ENCODE measurements at regions not wholly inside any gene's neighbourhood (a gene's known extent, or its start where the extent isn't known, plus 50 kb on each side); places are given as distances from the start of the nearest gene placed in this dataset.
A peak's percentile ranks its signal among the peaks of the same experiment; 100 is the strongest.
"Not testable (repeated sequence)": the region's sequence is repeated elsewhere in the genome, so short reads cannot be mapped to it uniquely, and the experiment has no call there.

- peak; percentile 12 for DNase-seq
Observed at GRCh38 chr5:164998590-164998989, 1493.2 kb downstream of the MAT2B start.

GRCh38 chr5:165000479-165001190 is 1495.2 kb downstream of the MAT2B start:
- no peak for DNase-seq

- DNase-seq, result no peak
Observed at GRCh38 chr5:165003283-165003682, 1497.9 kb downstream of the MAT2B start.

GRCh38 chr5:165004175-165004574 is 1498.8 kb downstream of the MAT2B start:
- no peak for DNase-seq

GRCh38 chr5:165014439-165014838 is 1509.0 kb downstream of the MAT2B start:
- DNase-seq, result no peak

GRCh38 chr5:165015126-165015525 is 1509.7 kb downstream of the MAT2B start:
- no peak for DNase-seq

- no peak for DNase-seq
Observed at GRCh38 chr5:165015547-165015946, 1510.1 kb downstream of the MAT2B start.

- no peak for DNase-seq
Observed at GRCh38 chr5:165026971-165027370, 1521.6 kb downstream of the MAT2B start.

GRCh38 chr5:165028356-165028755 is 1522.9 kb downstream of the MAT2B start:
- no peak for DNase-seq

- DNase-seq, result no peak
Observed at GRCh38 chr5:165029099-165029870, 1523.9 kb downstream of the MAT2B start.

GRCh38 chr5:165030971-165031370 is 1525.6 kb downstream of the MAT2B start:
- DNase-seq, result no peak

- DNase-seq, result no peak
Observed at GRCh38 chr5:165031371-165031770, 1526.0 kb downstream of the MAT2B start.

- DNase-seq, result no peak
Observed at GRCh38 chr5:165035520-165035919, 1530.1 kb downstream of the MAT2B start.

GRCh38 chr5:165039748-165040147 is 1534.3 kb downstream of the MAT2B start:
- no peak for DNase-seq

GRCh38 chr5:165045941-165046340 is 1540.5 kb downstream of the MAT2B start:
- not testable (repeated sequence) for DNase-seq

GRCh38 chr5:165055476-165055875 is 1550.1 kb downstream of the MAT2B start:
- DNase-seq, result no peak

- DNase-seq, result no peak
Observed at GRCh38 chr5:165057145-165057544, 1551.7 kb downstream of the MAT2B start.

GRCh38 chr5:165066751-165067385 is 1561.4 kb downstream of the MAT2B start:
- DNase-seq, result no peak

- no peak for DNase-seq
Observed at GRCh38 chr5:165076686-165077085, 1571.3 kb downstream of the MAT2B start.

GRCh38 chr5:165079389-165079788 is 1574.0 kb downstream of the MAT2B start:
- no peak for DNase-seq

- DNase-seq, result no peak
Observed at GRCh38 chr5:165083394-165083793, 1578.0 kb downstream of the MAT2B start.

- DNase-seq, result no peak
Observed at GRCh38 chr5:165086465-165086864, 1581.0 kb downstream of the MAT2B start.

GRCh38 chr5:165094782-165095181 is 1589.4 kb downstream of the MAT2B start:
- no peak for DNase-seq

Data from muscle of arm (tissue), 1 donor.